ENCODE measurements at regions not wholly inside any gene's neighbourhood (a gene's known extent, or its start where the extent isn't known, plus 50 kb on each side); places are given as distances from the start of the nearest gene placed in this dataset.

DNA sequence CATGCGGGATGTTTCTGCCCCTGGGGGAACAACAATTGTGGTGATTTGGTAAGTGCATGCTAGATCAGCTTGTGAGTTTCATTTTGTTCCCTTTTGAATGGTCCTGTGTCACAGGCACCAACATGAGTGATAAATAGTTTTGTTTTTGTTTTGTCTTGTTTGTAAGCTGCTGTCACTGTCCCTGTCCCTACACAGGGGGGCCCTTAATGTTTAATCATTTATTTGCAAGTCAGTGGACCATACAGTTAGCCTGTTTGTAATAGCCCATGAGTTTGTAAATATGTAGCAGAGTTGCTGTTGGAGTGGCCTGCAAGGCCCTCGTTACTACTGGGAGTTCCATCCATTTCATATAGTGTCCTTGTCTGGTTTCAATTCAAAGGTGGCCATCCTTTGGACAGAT is 979.6 kb upstream of the SPRY2 start:
- TF ChIP-seq EZH2phosphoT487 (IDR thresholded peaks at IDR 0.05; ENCODE audit: low read depth, severe bottlenecking, unreplicated experiment) (no peak), EZH2 (IDR thresholded peaks at IDR 0.05; ENCODE audit: borderline replicate concordance) (no peak), CTCF (IDR thresholded peaks at IDR 0.05; ENCODE audit: poor library complexity) (no peak)

All from hepatocyte (in vitro differentiated cells).